Tibial nerve (tissue), 4 donors: ENCODE measurements at regions not wholly inside any gene's neighbourhood (a gene's known extent, or its start where the extent isn't known, plus 50 kb on each side); places are given as distances from the start of the nearest gene placed in this dataset.

Experiments
- EP300 ChIP-seq, 2 donors: sonication (generic); formaldehyde crosslinking; IDR thresholded peaks; one replicate each; pipeline ENCODE4 v1.6.1; 2017; ENCODE audit warnings: antibody characterized with exemption in 2 of 2, mild to moderate bottlenecking in 1 of 2
- POLR2A ChIP-seq, 2 donors: fragments of 450-650 bp; IDR thresholded peaks; one replicate each; pipeline ENCODE4 v1.6.1; 2017; ENCODE audit warnings: antibody characterized with exemption in 2 of 2, mild to moderate bottlenecking in 2 of 2, moderate library complexity in 2 of 2
- TF ChIP-seq, protein P1 (sequence below), 5 experiments: fragments of 200-600 bp in 3 of 5; fragments of 450-650 bp in 2 of 5; sonication (generic) in 3 of 5; IDR thresholded peaks; one replicate each; pipeline ENCODE4 v1.5.1; 2016 to 2019; ENCODE audit warnings: antibody characterized with exemption in 5 of 5, mild to moderate bottlenecking in 3 of 5, moderate library complexity in 2 of 5

DNA sequence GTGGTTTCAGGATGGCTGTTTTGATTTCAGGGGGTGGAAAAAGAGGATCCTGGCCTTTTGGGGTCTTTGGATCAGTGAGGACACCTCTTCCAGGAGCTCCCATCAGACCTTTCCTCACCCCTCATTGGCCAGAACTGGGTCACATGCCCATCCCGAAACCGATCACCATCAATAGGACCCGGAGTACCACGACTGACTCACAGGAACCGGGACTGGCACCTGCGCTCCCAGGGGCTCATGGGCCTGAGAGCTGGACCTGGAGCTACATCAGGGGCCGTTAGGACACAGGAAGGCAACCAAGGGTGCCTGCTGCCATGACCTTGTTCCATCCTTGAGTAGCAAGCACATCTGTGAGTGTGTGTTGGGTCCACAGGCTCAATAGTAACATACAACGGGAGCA, 180.4 kb downstream of the BMP7 start:
- TF ChIP-seq, protein P1, sequence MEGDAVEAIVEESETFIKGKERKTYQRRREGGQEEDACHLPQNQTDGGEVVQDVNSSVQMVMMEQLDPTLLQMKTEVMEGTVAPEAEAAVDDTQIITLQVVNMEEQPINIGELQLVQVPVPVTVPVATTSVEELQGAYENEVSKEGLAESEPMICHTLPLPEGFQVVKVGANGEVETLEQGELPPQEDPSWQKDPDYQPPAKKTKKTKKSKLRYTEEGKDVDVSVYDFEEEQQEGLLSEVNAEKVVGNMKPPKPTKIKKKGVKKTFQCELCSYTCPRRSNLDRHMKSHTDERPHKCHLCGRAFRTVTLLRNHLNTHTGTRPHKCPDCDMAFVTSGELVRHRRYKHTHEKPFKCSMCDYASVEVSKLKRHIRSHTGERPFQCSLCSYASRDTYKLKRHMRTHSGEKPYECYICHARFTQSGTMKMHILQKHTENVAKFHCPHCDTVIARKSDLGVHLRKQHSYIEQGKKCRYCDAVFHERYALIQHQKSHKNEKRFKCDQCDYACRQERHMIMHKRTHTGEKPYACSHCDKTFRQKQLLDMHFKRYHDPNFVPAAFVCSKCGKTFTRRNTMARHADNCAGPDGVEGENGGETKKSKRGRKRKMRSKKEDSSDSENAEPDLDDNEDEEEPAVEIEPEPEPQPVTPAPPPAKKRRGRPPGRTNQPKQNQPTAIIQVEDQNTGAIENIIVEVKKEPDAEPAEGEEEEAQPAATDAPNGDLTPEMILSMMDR (IDR thresholded peaks at IDR 0.05), result no peak
- TF ChIP-seq EP300 (IDR thresholded peaks at IDR 0.05), result no peak
- no peak for TF ChIP-seq POLR2A (IDR thresholded peaks at IDR 0.05)
